SU-DHL-6 (cell line): ENCODE measurements at regions not wholly inside any gene's neighbourhood (a gene's known extent, or its start where the extent isn't known, plus 50 kb on each side); places are given as distances from the start of the nearest gene placed in this dataset.

ENCODE experiments used
- EZH2phosphoT487 ChIP-seq: fragments of 200-600 bp; sonication (generic), shearing (Covaris generic); conservative IDR thresholded peaks from 2 replicates; pipeline ENCODE4 v1.6.1; 2018; ENCODE audit warnings: mild to moderate bottlenecking, antibody characterized with exemption, low read length, moderate library complexity, mixed read lengths
- TF ChIP-seq, protein P1 (sequence below): fragments of 200-600 bp; sonication (generic); IDR thresholded peaks from one replicate; pipeline ENCODE4 v1.5.1; 2017; ENCODE audit warnings: antibody characterized with exemption, mild to moderate bottlenecking, low read length, moderate library complexity; ENCODE audit not compliant: insufficient read depth, poor library complexity, severe bottlenecking

DNA sequence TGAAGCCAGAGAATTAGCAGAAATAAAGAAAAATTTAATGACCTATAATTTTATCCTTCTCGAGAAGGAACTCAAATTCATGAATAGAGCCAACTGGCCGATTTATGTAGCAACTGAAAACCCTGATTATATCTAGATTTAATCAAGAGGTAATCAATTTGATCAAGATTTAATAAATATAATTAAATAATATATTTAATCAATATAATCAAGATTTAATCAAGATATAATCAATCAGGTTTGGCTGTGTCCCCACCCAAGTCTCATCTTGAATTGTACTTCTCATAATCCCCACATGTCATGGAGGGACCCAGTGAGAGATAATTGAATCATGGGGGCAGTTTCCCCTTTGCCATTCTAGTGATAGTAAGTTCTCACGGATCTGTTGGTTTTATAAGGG lies 181.2 kb upstream of the CDIN1 start:
- TF ChIP-seq, protein P1, sequence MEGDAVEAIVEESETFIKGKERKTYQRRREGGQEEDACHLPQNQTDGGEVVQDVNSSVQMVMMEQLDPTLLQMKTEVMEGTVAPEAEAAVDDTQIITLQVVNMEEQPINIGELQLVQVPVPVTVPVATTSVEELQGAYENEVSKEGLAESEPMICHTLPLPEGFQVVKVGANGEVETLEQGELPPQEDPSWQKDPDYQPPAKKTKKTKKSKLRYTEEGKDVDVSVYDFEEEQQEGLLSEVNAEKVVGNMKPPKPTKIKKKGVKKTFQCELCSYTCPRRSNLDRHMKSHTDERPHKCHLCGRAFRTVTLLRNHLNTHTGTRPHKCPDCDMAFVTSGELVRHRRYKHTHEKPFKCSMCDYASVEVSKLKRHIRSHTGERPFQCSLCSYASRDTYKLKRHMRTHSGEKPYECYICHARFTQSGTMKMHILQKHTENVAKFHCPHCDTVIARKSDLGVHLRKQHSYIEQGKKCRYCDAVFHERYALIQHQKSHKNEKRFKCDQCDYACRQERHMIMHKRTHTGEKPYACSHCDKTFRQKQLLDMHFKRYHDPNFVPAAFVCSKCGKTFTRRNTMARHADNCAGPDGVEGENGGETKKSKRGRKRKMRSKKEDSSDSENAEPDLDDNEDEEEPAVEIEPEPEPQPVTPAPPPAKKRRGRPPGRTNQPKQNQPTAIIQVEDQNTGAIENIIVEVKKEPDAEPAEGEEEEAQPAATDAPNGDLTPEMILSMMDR: no peak
- no peak for TF ChIP-seq EZH2phosphoT487
